ENCODE measurements at regions not wholly inside any gene's neighbourhood (a gene's known extent, or its start where the extent isn't known, plus 50 kb on each side); places are given as distances from the start of the nearest gene placed in this dataset.

GRCh38 chr4:188754372-188755002, 615.2 kb downstream of the TRIML1 start:
- POLR2A ChIA-PET (ENCODE audit: unreplicated experiment), result no interaction called here
- Histone ChIP-seq H3K9me3 (ENCODE audit: low read length) (no peaks in the 10 kb centered on the region), H2AFZ (ENCODE audit: low read length) (no peak overlapping the region), H3K79me2 (ENCODE audit: low read length) (no peaks in the 10 kb centered on the region), H3K27me3 (ENCODE audit: low read length) (no peaks in the 10 kb centered on the region), H3F3A (ENCODE audit: low read length, unreplicated experiment) (no peaks in the 10 kb centered on the region), H3K4me1 (ENCODE audit: insufficient read depth, low read length) (no peaks in the 10 kb centered on the region), H4K20me1 (ENCODE audit: low read length) (no peaks in the 10 kb centered on the region), H3K4me3 (ENCODE audit: low read length) (no peak overlapping the region), H3K36me3 (ENCODE audit: low read depth, low read length) (no peaks in the 10 kb centered on the region), H3K9ac (ENCODE audit: low read length) (no peak overlapping the region), H3K9me2 (replicated peaks; ENCODE audit: low read length) (no peaks in the 10 kb centered on the region), H3K27ac (ENCODE audit: low read length) (no peak overlapping the region), H3K4me2 (ENCODE audit: low read length) (no peak overlapping the region)
- intact Hi-C loops (cut with micrococcal nuclease), result no loop called here
- no peak for DNase-seq
- ATAC-seq, result no peak
- BruUV-seq (replicated peaks), result no TSS peak
- TF ChIP-seq EZH2 (IDR thresholded peaks at IDR 0.05; ENCODE audit: low read length, unreplicated experiment) (no peak), EZH2phosphoT487 (IDR thresholded peaks at IDR 0.05; ENCODE audit: borderline replicate concordance, low read length) (no peak), CTCF (conservative IDR thresholded peaks at IDR 0.05; ENCODE audit: low read depth, low read length) (no peak)
- CTCF ChIA-PET, result no interaction called here

GRCh38 chr4:188767496-188767895, 628.3 kb downstream of the TRIML1 start:
- ChIA-PET POLR2A (ENCODE audit: unreplicated experiment) (no interaction called here), CTCF (no interaction called here)
- no peak overlapping the region for H3K9ac ChIP-seq (ENCODE audit: low read length)
- no TSS peak for BruUV-seq (replicated peaks)
- no peaks in the 10 kb centered on the region for H3K4me1 ChIP-seq (ENCODE audit: insufficient read depth, low read length)
- no peak for TF ChIP-seq CTCF (conservative IDR thresholded peaks at IDR 0.05; ENCODE audit: low read depth, low read length)
- no peak for TF ChIP-seq EZH2 (IDR thresholded peaks at IDR 0.05; ENCODE audit: low read length, unreplicated experiment)
- TF ChIP-seq EZH2phosphoT487 (IDR thresholded peaks at IDR 0.05; ENCODE audit: borderline replicate concordance, low read length), result no peak
- H3K36me3 ChIP-seq (ENCODE audit: low read depth, low read length), result no peaks in the 10 kb centered on the region
- H3K4me2 ChIP-seq (ENCODE audit: low read length), result no peak overlapping the region
- no peak for DNase-seq
- H3K4me3 ChIP-seq (ENCODE audit: low read length), result no peak overlapping the region
- no peaks in the 10 kb centered on the region for H3K27me3 ChIP-seq (ENCODE audit: low read length)
- H3K27ac ChIP-seq (ENCODE audit: low read length), result no peak overlapping the region
- H3K9me2 ChIP-seq (replicated peaks; ENCODE audit: low read length), result no peaks in the 10 kb centered on the region
- H3K9me3 ChIP-seq (ENCODE audit: low read length), result no peaks in the 10 kb centered on the region
- no peaks in the 10 kb centered on the region for H3K79me2 ChIP-seq (ENCODE audit: low read length)
- H3F3A ChIP-seq (ENCODE audit: low read length, unreplicated experiment), result no peaks in the 10 kb centered on the region
- no peak overlapping the region for H2AFZ ChIP-seq (ENCODE audit: low read length)
- ATAC-seq, result no peak
- intact Hi-C loops (cut with micrococcal nuclease), result no loop called here
- H4K20me1 ChIP-seq (ENCODE audit: low read length), result no peaks in the 10 kb centered on the region

- no peaks in the 10 kb centered on the region for H4K20me1 ChIP-seq (ENCODE audit: low read length)
- POLR2A ChIA-PET (ENCODE audit: unreplicated experiment), result no interaction called here
- no TSS peak for BruUV-seq (replicated peaks)
Measured at GRCh38 chr4:188778905-188779304, 639.7 kb downstream of the TRIML1 start.

More at GRCh38 chr4:188778905-188779304, 639.7 kb downstream of the TRIML1 start:
- H3K79me2 ChIP-seq (ENCODE audit: low read length), result no peaks in the 10 kb centered on the region
- no peak overlapping the region for H3K4me2 ChIP-seq (ENCODE audit: low read length)
- no peaks in the 10 kb centered on the region for H3K27me3 ChIP-seq (ENCODE audit: low read length)
- H3K27ac ChIP-seq (ENCODE audit: low read length), result no peak overlapping the region
- DNase-seq, result no peak
- no peaks in the 10 kb centered on the region for H3K9me2 ChIP-seq (replicated peaks; ENCODE audit: low read length)
- no peaks in the 10 kb centered on the region for H3K4me1 ChIP-seq (ENCODE audit: insufficient read depth, low read length)
- no peak overlapping the region for H3K4me3 ChIP-seq (ENCODE audit: low read length)
- TF ChIP-seq EZH2phosphoT487 (IDR thresholded peaks at IDR 0.05; ENCODE audit: borderline replicate concordance, low read length) (no peak), CTCF (conservative IDR thresholded peaks at IDR 0.05; ENCODE audit: low read depth, low read length) (no peak)
- CTCF ChIA-PET, result no interaction called here
- H3K9ac ChIP-seq (ENCODE audit: low read length), result no peak overlapping the region
- no peaks in the 10 kb centered on the region for H3K9me3 ChIP-seq (ENCODE audit: low read length)
- no peaks in the 10 kb centered on the region for H3F3A ChIP-seq (ENCODE audit: low read length, unreplicated experiment)
- no peak for ATAC-seq
- no peak overlapping the region for H2AFZ ChIP-seq (ENCODE audit: low read length)
- intact Hi-C loops (cut with micrococcal nuclease), result no loop called here
- no peaks in the 10 kb centered on the region for H3K36me3 ChIP-seq (ENCODE audit: low read depth, low read length)

Measured in PC-3 (cell line).